Cerebellar cortex (tissue), 1 donor: ENCODE measurements at regions not wholly inside any gene's neighbourhood (a gene's known extent, or its start where the extent isn't known, plus 50 kb on each side); places are given as distances from the start of the nearest gene placed in this dataset.
"Not testable (repeated sequence)": the region's sequence is repeated elsewhere in the genome, so short reads cannot be mapped to it uniquely, and the experiment has no call there.

Experiments
- DNase-seq: peaks from one replicate; pipeline ENCODE4 v3.0.0-alpha.2; 2015; ENCODE audit warnings: low spot score

DNA sequence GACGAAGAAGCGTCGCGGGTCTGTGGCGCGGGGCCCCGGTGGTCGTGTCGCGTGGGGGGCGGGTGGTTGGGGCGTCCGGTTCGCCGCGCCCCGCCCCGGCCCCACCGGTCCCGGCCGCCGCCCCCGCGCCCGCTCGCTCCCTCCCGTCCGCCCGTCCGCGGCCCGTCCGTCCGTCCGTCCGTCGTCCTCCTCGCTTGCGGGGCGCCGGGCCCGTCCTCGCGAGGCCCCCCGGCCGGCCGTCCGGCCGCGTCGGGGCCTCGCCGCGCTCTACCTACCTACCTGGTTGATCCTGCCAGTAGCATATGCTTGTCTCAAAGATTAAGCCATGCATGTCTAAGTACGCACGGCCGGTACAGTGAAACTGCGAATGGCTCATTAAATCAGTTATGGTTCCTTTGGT lies 1533.5 kb upstream of the TPTE start:
- DNase-seq = not testable (repeated sequence)

- peak; percentile 44 for DNase-seq
Observed at GRCh38 chr21:8988696-8989095, 1532.7 kb upstream of the TPTE start.

GRCh38 chr21:8989261-8989711 lies 1532.1 kb upstream of the TPTE start:
- DNase-seq = peak; percentile 62

GRCh38 chr21:8989721-8990325 lies 1531.6 kb upstream of the TPTE start:
- DNase-seq = peak; percentile 56

DNA sequence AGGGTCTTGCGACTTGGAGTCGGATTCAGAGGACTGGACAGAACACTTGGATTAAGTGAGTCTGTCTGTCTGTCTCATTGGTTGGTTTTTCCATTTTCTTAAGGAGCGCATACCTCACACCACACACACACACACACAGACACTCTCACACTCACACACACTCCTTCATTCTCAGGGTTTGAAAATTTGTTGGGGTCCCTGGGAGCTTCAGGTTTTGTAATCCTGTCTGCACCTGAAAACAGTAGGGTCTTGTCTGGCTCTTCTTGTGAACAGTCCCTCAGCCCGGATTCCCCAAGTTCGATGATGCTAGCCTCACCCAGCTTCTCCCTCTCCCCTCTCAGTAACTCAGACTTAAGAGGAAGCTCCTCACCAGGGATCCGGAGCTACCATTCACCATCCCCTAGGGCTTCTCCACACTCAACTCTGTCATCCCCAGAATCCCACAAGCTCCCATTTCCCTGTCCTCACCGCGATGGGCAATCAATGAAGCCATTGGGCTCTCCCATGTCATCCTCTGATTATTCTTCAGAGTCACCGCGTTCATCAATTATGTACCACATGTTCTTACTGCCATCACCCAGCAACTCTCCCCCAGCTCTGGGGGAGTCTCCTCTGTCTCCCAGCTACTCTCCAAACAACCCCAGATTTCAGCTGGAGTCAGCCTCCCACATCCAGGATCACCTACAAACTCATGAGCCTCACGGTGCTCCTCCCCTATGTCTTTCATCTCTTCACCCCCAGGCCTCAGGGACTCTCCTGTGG lies 1530.9 kb upstream of the TPTE start:
- peak; percentile 62 for DNase-seq

DNA sequence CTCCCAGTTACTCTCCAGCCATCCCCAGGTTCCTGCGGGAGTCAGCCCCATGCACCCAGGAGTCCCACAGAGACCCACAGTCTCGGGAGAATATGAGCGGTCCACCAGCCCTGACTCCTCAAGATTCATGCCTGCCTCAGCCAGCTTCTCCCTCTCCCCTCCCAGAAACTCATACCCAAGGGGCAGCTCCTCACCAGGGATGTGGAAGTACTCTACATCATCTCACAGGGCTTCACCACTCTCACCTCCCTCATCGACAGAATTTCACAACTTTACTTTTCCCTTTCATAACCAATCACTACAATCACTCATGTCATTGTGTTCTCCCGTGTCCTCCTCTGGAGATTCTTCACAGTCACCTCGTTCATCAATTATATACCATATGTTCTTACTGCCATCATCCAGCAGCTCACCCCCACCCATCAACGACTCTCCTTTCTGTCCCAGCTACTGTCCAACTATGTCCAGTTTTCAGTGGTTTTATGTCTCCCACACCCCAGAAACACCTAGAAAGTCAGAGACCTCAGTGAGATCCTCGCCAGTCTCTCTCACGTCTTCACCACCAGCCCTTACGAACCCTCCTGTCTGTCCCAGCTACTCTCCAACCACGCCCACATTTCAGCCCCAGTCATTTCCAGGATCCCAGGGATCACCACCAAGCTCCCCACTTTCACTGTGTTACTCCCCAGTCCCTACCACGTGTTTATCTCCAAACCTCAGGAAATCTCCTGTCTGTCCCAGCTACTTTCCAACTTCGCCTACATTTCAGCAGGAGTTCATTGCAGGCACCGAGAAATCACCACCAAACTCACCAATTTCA lies 1530.1 kb upstream of the TPTE start:
- DNase-seq = peak; percentile 54

DNA sequence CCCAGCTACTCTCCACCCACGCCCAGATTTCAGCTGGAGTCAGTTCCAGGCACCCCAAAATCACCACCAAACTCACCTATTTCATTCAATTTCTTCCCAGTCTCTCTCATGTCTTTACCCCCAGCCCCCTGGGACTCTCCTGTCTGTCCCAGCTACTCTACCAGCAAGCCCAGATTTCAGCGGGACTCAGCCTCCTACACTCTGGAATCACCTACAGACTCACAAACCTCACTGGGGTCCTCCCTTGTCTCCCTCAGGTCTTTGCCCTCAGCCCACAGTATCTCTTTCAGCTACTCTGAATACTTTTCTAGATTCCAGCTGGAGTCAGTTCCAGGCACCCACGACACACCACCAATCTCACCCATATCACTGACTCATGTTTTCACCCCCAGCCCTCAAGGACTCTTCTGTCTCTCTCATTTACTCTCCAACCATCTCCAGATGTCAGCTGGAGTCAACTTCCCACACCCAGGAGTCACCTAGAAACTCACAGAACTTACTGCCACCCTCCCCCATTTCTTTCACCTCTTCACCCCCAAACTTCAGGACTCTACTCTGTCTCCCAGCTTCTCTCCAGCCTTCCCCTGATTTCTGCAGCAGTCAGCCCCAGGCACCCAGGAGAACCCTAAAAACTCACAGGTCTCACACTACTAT lies 1529.3 kb upstream of the TPTE start:
- DNase-seq = peak; percentile 53

- DNase-seq = peak; percentile 64
Observed at GRCh38 chr21:8992731-8993174, 1528.6 kb upstream of the TPTE start.

DNA sequence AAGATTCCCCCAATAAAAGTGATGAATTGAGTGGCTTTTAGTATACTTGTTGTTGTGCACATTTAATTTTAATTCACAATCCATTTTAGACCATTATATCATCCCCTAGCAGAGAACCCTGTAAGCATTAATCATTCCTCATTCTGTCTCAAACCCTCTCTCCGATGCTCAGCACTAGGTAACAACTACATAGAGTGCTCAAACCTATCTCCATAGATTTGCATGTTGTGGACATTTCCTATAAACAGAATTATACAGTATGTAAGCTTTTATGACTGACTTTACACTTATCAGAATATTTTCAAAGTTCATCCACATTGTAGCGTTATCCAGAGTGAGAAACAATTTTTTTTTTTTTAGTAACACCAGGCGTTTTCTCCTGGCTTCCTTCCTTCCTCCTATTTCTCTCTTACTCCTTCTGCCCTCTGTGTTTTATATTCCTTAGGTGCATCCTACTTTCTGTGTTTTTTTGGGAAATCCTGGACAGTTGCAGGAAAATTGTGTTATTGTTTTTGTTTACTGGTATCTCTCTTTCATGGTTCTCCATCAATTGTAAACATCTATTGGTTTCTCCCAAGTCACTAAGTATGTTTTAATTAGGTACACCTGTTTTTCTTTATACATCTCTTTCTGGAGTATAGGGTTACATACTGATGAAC lies 1528.0 kb upstream of the TPTE start:
- peak; percentile 36 for DNase-seq

- peak; percentile 58 for DNase-seq
Observed at GRCh38 chr21:8993943-8994639, 1527.3 kb upstream of the TPTE start.

DNA sequence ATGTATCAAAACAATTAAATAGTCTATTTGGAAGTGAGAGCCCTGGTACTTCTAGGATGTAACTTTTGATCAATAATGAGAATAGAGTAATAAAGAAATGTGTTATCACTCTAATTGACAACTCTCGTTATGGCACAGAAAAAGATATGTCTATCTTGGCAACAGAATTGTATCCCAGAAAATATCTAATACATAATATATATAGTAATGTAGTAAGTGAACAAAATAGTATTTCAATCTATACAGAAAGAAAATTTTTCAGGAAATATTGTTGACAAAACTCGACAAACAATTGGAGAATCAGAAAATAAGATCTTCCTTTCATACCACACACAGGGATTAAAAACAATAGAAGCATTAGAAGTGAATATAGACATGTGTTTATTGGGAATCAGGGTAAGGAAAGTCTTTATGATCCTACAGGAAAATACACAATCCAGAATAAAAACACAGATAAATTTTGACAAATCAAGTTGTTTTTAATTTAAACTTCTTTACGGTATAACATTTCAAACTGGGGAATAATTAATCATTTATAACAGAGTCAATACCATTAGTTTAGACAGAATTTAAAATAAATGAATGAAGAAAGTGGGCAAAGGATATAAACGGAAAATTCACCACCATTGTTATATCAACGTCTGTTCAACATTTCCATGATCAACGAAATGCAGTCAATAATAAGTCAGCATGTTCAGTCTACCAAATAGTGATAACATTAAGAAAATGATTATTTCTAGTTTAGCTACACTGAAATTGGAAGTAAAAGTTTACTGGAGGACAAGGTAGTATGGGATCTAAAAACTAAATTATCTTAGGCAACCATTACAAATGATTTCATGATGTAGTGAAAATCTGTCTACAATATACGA lies 1526.5 kb upstream of the TPTE start:
- DNase-seq = peak; percentile 56

DNA sequence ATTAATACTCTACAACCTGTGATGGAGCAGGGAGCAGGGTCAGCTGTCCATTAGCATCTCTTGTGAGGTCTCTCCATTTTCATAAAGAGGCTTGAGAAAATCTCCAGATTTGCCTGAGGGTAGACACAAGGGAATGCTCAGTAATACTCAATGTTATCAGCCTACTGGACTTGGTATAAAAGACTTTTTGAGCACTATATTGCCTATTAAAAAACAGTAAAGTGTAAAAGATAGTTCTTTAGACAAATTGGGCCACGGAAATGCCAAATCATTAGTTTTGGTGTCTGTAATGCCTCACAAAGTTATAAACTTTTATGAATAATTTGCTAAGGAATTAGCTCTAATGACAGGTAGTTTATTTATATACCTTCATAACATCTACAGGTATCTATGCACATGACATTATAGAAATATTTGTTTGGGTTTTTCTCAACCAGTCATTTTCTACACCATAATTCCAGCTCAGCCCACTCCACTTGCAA lies 1524.9 kb upstream of the TPTE start:
- DNase-seq = not testable (repeated sequence)

- no peak for DNase-seq
Observed at GRCh38 chr21:8997011-8997440, 1524.4 kb upstream of the TPTE start.

- not testable (repeated sequence) for DNase-seq
Observed at GRCh38 chr21:8997443-8998390, 1523.7 kb upstream of the TPTE start.

GRCh38 chr21:8998480-8998879 lies 1522.9 kb upstream of the TPTE start:
- peak; percentile 40 for DNase-seq

DNA sequence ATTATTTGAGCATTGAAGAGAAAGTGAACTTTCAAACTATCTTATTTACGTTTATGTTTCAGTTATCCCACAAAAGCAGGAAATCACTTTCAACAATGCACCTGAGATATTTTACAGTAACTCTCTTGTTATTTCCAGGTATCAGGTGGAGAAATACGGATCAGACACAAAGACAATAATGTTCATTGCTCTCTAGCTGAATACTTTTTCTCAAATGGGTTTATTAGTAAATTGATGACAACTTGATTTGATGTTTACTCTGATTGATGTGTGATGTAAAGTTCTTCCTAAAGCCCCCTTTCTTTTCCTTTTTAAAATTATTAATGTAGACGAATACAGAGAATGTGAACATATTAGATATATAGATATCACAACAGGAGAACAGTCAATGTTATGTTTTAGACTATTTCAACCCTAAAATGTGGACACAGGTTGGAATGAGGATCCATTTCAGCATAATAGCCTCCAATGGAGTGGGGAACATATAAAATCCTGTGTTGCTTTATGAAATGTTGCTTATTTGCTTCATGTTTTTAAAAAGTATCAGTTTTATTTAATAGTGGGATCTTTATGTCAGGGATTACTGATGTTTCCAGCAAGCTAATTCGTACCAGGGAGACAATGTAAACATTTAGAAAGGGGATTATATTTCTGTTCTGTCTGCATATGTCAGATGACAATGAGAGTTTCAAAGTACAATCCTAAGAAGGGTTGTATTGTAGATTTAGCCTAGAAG lies 1522.3 kb upstream of the TPTE start:
- no peak for DNase-seq

DNA sequence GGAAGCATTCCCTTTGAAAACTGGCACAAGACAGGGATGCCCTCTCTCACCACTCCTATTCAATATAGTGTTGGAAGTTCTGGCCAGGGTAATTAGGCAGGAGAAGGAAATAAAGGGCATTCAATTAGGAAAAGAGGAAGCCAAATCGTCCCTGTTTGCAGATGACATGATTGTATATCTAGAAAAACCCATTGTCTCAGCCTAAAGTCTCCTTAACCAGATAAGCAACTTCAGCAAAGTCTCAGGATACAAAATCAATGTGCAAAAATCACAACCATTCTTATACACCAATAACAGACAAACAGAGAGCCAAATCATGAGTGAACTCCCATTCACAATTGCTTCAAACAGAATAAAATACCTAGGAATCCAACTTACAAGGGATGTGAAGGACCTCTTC lies 1521.3 kb upstream of the TPTE start:
- not testable (repeated sequence) for DNase-seq

- not testable (repeated sequence) for DNase-seq
Observed at GRCh38 chr21:9000671-9001070, 1520.7 kb upstream of the TPTE start.
